Lower leg skin (tissue), 3 donors: ENCODE measurements at regions not wholly inside any gene's neighbourhood (a gene's known extent, or its start where the extent isn't known, plus 50 kb on each side); places are given as distances from the start of the nearest gene placed in this dataset.

Experiments
- CTCF ChIP-seq, 3 donors: fragments of 450-650 bp; IDR thresholded peaks; one replicate each; pipeline ENCODE4 v1.5.1; 2016; ENCODE audit warnings: antibody characterized with exemption in 3 of 3, mild to moderate bottlenecking in 3 of 3, moderate library complexity in 2 of 3
- POLR2A ChIP-seq, 2 donors: fragments of 450-650 bp; IDR thresholded peaks; one replicate each; pipeline ENCODE4 v1.6.1; 2016 to 2017; ENCODE audit warnings: antibody characterized with exemption in 2 of 2, mild to moderate bottlenecking in 1 of 2, moderate library complexity in 1 of 2

DNA sequence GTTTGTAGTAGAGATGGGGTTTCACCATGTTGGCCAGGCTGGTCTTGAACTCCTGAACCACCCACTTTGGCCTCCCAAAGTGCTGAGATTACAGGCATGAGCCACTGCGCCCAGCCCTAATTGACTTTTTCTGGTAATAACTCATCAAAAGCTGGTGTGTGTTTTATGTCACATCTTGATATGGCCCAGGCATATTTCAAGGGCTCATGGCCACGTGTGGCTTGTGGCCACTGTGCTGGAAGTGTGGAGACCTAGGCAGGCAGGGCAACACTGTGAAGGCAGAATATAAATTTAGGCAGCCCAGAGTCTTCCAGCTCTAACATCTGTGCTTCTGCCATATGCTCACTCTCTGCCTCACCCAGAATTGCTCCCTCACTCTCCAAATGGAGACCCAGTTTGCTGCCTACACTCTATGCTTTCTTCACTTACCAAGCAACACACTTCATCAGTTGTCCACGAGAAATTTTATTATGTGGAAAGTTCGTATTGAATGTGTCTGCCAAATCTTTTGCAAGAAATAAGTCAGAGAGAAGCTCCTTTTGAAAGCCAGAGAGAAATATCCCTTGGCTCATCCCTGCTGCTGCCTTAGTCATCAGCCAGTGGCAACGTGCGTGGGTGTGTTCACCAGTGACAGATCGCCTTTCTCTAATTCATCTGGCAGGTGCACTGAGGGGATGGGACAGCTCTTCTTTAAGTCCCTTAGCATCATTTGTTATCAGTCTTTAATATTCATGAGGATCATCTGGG, 129.4 kb upstream of the CXCR4 start:
- TF ChIP-seq CTCF (IDR thresholded peaks at IDR 0.05), result no peak
- TF ChIP-seq POLR2A (IDR thresholded peaks at IDR 0.05), result no peak
